NCI-H1694 (cell line): ENCODE measurements at regions not wholly inside any gene's neighbourhood (a gene's known extent, or its start where the extent isn't known, plus 50 kb on each side); places are given as distances from the start of the nearest gene placed in this dataset.
"Not testable (repeated sequence)": the region's sequence is repeated elsewhere in the genome, so short reads cannot be mapped to it uniquely, and the experiment has no call there.

Experiments
- DNase-seq: peaks from one replicate; lab custom pipeline; 2025; lab: John Stamatoyannopoulos, UW

DNA sequence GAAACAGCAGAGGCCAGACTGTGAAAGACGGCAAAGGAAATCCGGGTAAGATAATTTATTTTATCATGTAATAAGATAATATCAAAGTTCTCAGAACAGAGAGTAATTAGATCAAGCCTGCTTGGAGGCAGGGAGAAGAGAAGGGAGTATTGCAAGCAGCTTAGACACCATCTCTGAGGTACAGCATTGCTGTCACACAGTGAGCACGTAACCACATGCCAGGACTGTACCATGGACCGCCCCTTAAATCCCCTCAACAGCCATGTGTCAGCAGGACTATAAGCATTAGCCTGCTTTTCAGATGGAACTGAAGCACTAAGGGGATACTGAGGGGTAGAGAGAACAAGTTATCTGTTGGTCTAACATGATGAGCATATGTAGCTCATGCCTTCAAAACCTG lies 141.5 kb downstream of the C6orf118 start:
- DNase-seq = no peak

DNA sequence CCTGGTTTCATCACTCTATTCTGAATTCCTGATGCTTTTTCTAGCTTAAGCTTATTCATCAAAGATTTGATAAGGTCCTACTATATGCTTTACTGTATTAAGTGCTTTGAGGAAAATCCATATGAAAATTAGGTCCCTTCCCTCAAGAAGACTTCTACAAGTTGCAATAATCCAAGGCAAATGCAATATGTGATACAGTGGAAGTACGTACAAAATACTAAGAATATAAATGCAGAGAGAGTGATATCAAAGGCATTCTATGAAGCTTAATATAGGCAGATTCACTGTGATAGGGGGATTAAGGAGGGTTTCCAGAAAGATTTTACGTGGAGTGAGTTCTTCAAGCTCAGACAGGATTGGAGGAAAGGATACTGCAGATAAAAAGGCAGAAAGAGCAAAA lies 142.1 kb downstream of the C6orf118 start:
- no peak for DNase-seq

DNA sequence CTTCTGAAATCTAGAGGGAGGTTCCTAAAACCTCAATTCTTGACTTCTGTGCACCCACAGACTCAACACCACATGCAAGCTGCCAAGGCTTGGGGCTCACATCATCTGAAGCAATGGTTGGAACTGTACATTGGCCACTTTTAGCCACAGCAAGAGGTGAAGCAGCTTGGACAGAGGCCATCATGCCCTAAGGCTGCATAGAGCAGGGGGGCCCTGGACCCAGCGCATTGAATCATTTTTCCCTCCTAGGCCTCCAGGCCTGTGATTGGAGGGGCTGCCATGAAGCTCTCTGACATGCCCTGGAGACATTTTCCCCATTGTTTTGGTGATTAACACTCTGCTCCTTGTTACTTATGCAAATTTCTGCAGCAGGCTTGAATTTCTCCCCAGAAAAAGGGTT lies 145.9 kb downstream of the C6orf118 start:
- no peak for DNase-seq

DNA sequence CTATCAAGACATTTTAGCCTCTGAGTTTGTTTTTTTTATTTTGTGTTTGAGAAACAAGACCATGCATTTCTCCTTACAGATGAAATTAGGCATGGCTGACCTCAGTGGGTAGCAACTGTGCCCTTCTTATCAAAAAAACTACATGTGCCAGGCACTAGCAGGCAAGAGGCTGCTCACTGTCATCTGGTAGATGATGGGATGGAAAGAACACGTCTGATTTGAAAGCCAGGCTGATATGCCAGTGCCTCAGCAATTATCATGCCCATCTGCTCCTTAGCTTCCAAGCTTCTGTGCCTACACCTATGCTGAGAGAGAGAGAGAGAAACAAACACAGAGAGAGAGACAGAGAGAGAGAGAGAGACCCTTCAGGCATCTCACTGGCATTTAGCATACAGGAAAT lies 149.9 kb downstream of the C6orf118 start:
- DNase-seq = no peak

DNA sequence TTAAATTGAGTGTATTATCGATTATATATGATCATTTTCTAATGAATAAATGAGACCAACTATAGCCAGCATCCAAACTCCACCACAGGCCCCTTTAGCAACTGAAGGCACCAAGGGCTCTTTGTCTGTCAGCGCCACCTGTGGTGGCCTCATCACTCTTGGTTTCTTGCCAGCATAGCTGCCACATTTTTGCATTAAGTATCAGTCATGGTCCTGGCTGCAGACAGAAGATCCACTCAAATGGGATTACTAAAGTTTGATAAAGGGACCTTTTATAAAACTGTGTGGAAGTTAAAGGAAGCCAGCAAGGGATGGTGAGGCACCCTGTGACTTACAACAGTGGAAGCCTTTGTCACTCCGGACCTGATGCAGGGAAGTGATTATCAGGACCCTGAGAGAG lies 162.9 kb downstream of the C6orf118 start:
- no peak for DNase-seq

DNA sequence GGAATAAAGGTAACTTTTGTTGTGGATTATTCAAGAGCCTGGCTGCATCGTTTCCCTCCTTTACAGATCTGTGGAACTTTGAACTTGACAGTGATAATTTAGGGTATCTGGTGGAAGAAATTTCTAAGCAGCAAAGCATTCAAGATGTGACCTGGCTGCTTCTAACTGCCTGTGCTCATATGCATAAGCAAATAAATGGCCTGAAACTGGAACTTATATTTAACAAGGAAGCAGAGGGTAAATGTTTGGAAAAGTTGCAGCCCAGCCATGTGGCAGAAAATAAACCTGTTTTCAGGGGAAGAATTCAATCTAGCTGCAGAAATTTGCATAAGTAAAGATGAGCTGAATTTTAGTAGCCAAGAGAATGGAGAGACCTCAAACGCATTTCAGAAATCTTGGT lies 173.5 kb downstream of the C6orf118 start:
- DNase-seq = no peak

DNA sequence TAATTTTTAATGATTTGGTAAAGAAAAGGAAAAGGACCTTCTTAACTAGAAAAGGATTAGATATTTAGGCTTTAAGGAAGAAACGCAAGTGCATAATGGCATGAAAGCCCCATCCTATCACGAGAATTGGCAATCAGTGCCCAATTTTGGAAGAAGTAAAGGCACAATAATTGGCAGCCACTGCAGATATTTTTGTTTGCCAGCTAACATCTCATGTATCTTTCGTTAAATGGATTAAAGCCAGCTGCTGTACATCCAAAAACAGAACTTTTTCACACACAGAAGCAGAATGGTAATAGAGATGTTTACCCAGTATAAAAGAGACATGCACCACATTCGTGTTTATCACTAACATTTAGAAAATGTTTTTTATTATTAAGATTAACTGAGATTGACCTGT lies 180.3 kb downstream of the C6orf118 start:
- no peak for DNase-seq

DNA sequence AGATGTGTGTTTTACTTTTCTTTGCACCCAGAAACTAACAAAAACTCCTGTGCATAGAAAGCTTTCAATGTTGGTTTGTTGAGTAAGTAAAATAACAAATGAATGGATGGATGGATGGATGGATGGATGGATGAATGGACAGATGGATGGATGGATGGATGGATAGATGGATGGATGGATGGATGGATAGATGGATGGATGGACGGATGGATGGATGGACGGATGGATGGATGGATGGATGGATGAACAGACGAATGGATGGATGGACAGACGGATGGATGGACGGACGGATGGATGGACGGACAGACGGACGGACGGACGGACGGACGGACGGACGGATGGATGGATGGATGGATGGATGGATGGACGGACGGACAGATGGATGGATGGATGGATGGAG lies 181.7 kb downstream of the C6orf118 start:
- not testable (repeated sequence) for DNase-seq

DNA sequence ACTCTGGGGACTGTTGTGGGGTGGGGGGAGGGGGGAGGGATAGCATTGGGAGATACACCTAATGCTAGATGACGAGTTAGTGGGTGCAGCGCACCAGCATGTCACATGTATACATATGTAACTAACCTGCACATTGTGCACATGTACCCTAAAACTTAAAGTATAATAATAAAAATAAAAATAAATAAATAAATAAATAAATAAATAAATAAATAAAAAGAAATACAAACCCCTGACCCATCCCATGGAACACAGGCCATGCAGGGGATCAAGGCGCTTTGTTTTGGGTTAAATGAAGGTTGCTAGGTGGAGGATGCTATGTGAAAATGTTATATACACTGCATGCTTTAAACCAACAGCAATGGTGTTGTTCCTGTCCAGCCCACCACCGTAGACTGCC lies 184.7 kb downstream of the C6orf118 start:
- DNase-seq = not testable (repeated sequence)

DNA sequence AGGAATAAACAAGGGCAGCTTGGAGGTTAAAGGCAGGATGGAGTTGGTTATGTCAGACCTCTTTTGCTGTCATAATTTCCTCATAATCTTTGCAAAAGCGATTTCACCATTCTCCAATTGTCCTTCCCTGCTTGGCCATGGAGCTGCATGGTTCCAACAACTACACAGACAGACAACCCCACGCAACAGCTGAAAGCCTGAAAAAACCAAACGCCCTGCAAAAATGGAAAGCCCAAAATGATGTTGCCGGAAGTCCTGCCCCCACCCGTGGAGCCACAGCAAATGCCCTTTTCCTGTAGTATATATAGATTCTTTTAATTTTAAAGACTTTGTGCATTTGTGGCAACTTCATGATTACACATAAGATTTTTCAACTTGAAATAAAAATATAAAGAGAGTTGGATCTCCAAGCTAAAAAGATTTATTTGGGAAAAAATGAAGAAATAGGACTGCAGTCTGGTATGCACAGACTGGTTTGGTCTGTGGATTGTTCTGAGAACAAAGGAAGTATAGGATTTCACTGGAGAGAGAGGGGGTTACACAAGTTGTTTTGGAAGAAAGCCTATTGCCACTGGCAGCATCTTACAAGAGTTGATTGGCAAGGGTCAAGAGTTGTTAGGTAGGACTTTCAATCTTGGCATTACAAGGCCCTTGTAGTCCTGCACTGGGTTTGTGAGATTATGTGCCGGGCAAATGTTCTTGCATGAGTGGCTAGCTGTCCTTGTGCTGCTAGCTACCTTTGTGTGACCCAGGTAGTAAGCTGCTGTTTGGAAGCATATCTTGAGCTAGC lies 190.0 kb downstream of the C6orf118 start:
- DNase-seq = no peak

DNA sequence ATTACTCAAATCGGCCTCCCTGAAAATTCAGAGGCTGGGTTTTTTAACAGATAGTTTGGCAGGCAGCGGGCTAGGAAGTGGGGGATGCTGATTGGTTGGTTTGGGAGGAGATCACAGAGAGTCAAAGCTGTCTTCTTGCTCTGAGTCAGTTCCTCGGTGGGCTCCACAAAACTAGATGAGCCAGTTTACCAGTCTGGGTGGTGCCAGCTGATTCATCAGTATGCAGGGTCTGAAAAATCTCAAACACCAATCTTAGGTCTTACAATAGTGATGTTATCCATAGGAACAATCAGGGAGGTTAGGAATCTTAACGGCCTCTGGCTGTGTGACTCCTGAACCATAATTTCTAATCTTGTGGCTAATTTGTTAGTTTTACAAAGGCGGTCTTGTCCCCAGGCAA lies 190.7 kb downstream of the C6orf118 start:
- DNase-seq = no peak

DNA sequence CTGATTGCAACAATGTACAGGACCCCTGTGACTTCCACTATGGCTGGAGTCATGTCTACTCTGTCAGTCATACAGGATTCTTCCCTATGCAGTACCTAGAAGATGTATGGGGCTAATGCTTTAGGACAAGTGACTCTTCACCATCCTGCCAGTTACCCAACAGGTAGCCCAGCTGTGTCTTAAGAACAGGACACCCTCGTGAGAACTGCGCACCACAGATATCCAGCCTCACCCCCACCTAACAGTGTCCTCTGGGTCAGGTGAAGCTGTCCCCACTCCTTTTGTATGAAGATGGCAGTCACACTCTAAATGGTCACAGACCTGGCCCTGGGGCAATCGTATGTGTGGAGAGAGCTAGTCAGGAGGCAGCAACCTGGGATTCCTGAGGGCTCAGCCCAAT lies 191.6 kb downstream of the C6orf118 start:
- DNase-seq = no peak

DNA sequence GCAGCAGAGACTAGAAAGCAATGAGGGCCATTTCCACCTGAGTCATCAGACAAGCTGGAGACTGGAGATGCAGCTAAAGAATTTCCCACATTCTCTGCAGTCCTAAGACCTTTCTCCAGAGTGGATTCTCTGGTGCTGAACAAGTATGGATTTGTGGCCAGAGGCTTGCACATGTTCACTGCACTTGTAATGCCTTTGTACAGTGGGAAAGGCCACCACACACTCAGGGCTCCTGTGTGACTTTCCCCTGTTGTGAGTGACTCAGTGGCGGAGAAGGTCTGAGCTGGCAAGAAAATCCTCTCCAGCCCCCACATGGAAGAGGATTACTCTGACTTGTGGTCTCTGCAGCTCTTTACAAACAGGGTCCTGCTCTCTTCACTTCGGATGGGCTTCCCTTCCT lies 192.3 kb downstream of the C6orf118 start:
- no peak for DNase-seq

DNA sequence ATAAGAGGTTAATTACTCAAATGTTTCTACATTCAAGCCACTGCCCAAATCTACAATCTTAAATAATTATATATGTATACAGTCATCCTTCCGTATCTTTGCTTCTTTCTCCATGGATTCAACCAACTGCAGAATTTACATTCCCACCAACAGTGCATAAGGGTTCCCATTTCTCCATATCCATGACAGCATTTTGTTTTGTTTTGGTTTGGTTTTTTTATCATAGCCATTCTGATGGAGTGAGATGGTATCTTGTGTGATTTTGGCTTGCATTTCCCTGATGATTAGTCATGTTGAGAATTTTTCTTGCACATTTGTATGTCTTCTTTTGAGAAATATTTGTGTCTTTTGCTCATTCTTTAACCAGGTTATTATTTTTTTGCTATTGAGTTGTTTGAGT lies 198.5 kb downstream of the C6orf118 start:
- no peak for DNase-seq

DNA sequence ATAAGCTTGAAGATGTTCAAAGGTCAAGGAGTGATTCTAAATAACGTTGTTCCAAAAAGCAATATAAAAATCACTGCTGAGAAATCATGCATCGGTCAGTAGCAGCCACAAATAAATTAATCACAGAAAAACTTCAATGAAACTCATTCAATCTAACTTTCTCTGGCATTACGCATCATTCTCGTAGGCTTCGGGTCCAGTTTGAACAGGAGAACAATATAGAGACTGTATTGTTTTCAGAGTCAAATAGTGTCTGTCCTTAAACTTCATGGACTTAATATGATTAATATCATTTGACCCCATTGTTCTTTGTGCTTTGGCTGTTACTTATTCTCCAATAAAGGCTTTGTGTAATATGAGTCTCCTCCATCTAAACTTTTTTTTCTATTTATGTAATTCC lies 200.4 kb downstream of the C6orf118 start:
- no peak for DNase-seq

DNA sequence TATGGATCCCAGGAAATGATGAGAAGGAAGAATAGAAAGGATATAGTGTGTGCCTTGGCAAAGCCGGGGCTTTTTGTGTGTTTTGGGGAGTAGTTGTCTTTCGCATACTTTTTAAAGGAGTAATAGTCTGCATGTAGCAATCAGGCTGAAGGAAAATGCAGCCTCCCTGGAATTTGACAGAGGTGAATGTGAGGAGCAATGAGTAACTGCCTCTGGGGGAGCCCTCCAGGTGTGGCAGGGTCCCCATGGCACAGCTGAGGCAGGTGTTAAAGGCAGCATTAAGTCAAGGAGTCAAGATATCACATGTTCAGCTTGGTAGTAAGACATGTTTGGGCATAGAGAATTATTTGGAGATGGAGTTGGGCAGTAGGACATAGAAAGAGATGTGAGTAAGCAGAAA lies 203.1 kb downstream of the C6orf118 start:
- DNase-seq = no peak

DNA sequence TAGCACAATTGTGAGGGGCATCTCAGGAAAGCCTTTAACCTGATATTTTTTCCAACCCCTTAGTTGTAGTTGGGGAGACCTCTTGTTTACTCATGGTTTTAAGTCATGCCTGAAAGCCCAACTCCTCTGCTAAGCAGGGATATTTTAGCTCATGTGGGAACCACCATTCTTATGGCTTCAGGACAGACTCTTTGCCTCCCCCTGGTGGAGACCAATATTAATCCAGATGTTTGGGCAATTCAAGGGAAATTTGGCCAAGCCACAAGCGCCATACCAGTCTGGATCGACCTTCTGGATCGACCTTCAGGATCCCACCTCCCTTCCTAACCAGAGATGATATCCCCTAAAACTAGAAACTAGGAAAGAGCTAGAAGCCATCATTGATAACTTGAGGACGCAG lies 211.2 kb downstream of the C6orf118 start:
- no peak for DNase-seq

DNA sequence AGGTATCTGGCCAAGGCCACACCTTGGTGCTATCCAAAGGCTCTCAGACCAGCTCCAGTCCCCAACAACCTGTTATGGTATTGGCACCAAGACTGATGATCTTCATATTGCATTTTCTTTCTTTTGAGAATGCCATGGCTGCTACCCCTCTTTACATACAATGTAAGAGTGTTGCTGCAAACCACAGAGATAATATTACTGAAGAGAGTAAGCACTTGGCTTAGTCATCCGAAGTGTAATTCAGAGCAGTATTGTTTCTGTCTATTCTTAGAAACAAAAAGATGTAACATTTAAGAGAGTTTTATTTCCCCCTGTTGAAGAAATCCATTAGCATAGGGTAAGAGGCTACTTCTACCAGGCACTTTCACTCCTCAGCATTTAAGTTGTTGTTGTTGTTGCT lies 212.5 kb downstream of the C6orf118 start:
- no peak for DNase-seq

DNA sequence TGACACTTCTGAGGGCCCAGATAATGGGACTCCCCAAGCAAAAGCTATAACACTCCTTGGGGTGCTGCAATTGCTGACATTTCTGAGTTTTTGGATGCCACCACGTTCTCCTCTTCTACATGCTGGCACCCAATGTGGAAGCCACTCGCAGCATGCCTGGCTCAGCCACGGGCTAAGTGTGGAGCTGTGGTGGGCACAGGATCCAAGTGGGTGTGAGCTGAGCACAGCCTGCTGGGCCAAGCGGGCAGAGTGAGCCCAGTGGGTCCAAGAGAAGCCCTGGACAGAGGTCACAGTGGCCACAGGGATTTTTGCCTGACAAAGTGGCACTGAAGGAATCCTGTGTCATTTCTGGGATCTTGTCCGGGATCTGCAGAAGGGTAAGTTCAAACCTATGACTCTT lies 213.2 kb downstream of the C6orf118 start:
- no peak for DNase-seq

DNA sequence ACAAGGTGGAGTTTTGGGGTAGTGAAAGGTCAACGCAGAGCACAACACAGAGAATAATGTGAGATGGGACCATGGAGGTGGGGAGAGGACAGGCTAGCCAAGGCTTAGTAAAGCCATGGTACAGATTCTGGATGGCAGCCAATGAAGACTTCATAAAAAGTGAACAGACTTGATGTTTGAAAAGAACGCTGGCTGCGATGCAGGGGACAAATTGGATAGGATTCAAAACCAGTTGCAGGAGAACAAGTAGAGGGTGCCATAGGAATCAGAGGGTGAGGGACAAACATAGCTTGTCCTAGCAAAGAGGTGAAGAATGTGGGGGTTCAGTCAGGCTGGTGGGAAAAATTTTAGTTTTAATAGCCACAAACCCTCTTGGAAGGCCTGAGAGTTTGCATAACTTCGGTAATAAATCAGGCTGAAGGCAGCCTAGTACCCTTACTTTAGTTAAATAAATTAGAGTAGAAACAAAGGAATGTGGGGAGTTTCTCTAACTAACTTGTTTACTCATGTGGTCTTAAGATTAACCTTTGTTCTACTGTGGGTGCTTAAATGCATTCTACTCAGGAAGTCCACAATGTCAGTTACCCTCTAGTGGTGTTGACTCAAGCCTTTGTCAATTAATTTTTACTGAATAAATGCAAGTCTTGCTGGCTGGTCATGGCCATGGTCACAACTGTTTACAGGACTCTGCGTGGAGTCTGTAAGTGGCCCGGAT lies 216.4 kb downstream of the C6orf118 start:
- DNase-seq = no peak

DNA sequence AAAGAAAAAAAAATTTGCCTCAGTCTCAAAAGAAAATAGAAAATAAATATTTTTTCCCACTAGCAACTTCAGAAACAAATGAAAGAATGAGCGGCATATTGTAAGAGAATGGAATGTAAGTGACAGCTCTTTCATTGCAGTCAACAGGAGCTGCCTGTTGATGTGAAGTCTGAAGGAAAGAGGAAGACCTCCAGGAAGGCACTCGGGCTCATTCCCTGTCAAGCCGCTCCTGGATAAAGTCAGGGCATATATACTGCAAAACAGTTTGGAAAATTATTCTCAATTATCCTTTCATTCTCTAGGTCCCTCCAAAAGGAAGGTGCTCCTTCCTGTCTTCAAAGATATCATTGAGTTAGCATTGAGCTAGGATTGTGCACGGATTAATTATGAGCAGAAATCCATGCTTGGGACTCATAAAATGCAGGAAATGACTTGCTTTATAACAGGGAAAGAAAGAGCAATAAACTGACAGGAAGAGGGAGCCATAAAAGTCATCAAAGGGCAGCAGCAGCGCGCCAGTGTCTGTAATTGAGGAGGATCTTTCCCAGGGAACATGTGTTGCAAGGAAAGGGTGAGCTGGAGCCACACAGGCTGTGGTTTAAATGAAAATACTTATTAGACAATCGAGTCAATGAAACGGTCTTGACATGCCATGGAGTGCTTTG lies 218.2 kb downstream of the C6orf118 start:
- no peak for DNase-seq

DNA sequence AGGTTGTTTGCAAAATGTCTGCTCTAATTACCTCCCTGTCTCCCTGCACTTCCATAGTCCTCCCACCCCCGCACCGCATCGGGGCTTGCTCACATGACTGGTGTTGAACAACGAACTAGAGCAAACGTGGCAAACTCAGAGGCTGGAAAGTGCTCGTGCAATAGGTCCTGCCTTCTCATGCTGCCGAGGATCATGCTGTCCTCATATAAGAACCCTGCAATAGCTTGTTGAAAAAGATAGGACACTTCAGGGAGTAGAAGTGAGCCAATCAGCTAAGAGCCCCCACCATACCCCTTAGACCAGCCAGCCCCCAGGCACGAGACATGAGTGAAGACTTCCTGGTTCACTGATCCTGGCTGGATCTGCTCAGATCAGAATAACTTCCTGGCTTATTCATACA lies 219.2 kb downstream of the C6orf118 start:
- DNase-seq = no peak

DNA sequence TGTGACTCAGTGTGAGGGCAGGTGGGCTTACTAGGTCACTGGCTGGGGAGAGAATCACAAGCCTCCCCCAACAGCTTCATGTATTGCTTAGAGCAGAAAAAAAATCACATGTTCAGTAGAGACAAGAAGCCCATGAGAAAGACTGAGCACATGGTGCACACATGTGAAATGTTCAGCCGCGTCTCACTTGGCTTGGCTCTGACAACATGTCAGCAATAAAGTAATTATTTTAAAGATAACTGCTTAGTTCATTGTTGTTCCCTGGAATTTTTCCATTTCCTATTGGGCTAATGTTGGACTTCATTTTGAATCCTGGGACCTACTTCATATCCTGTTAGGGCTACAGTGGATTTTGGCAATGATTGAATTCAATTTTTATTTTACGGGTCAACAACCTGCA lies 222.6 kb downstream of the C6orf118 start:
- no peak for DNase-seq
